Neutrophil (primary cell): ENCODE measurements at regions not wholly inside any gene's neighbourhood (a gene's known extent, or its start where the extent isn't known, plus 50 kb on each side); places are given as distances from the start of the nearest gene placed in this dataset.

Source experiments
- H3K27ac ChIP-seq: fragments of 200-600 bp; sonication (generic); 2 replicates; pipeline ENCODE4 v1.5.1; 2016; ENCODE audit warnings: mild to moderate bottlenecking, moderate library complexity
- H3K27me3 ChIP-seq: fragments of 200-600 bp; sonication (generic); 2 replicates; pipeline ENCODE4 v1.6.0; 2016; ENCODE audit warnings: mild to moderate bottlenecking
- H3K36me3 ChIP-seq: fragments of 200-600 bp; sonication (generic); 2 replicates; pipeline ENCODE4 v1.5.1; 2017
- H3K4me1 ChIP-seq, 2 experiments: fragments of 200-600 bp in 1 of 2; sonication (generic) in 1 of 2; 1 replicate in 1 of 2; 2 replicates in 1 of 2; pipeline versions ENCODE4 v1.5.1 to v1.6.1; 2013 to 2016; ENCODE audit warnings: low read depth in 1 of 2, low read length in 1 of 2, mild to moderate bottlenecking in 1 of 2, moderate library complexity in 1 of 2; ENCODE audit not compliant: control insufficient read depth in 1 of 2, insufficient read depth in 1 of 2
- H3K4me3 ChIP-seq, 2 experiments: fragments of 200-600 bp in 1 of 2; sonication (generic) in 1 of 2; 1 replicate in 1 of 2; 2 replicates in 1 of 2; pipeline ENCODE4 v1.5.1; 2013 to 2016; ENCODE audit warnings: low read depth in 1 of 2, low read length in 1 of 2, mild to moderate bottlenecking in 1 of 2, moderate library complexity in 1 of 2
- H3K9me3 ChIP-seq: fragments of 200-600 bp; sonication (generic); 2 replicates; pipeline ENCODE4 v1.5.1; 2016
- CTCF ChIP-seq: fragments of 200-600 bp; sonication (generic); IDR thresholded peaks from 2 replicates; pipeline ENCODE4 v1.5.1; 2016; ENCODE audit warnings: antibody characterized with exemption

GRCh38 chr18:47746615-47747014 is 183.8 kb downstream of the SMAD2 start:
- H3K27me3 ChIP-seq = peaks cover 46% of the 10 kb centered on the region
- no peak for TF ChIP-seq CTCF
- no peaks in the 10 kb centered on the region for H3K9me3 ChIP-seq
- no peak overlapping the region for H3K27ac ChIP-seq
- H3K4me3 ChIP-seq = no peak overlapping the region
- H3K36me3 ChIP-seq = no peaks in the 10 kb centered on the region
- H3K4me1 ChIP-seq = peaks cover 4% of the 10 kb centered on the region in 2 experiments

GRCh38 chr18:47745227-47745626 is 185.2 kb downstream of the SMAD2 start:
- Histone ChIP-seq H3K36me3 (no peaks in the 10 kb centered on the region), H3K4me3 (no peak overlapping the region), H3K9me3 (no peaks in the 10 kb centered on the region), H3K27me3 (peaks cover 41% of the 10 kb centered on the region), H3K4me1 (peaks cover 4% of the 10 kb centered on the region in 2 experiments), H3K27ac (no peak overlapping the region)
- no peak for TF ChIP-seq CTCF

- H3K27ac ChIP-seq = no peak overlapping the region
- no peak overlapping the region for H3K4me3 ChIP-seq
- no peaks in the 10 kb centered on the region for H3K36me3 ChIP-seq
- no peaks in the 10 kb centered on the region for H3K9me3 ChIP-seq
- H3K27me3 ChIP-seq = peaks cover 51% of the 10 kb centered on the region
- H3K4me1 ChIP-seq = no peaks in the 10 kb centered on the region
- no peak for TF ChIP-seq CTCF
Measured at GRCh38 chr18:47737956-47738355, 192.5 kb downstream of the SMAD2 start.

GRCh38 chr18:47737198-47737830 is 193.1 kb downstream of the SMAD2 start:
- Histone ChIP-seq H3K36me3 (no peaks in the 10 kb centered on the region), H3K9me3 (no peaks in the 10 kb centered on the region), H3K4me1 (no peaks in the 10 kb centered on the region), H3K4me3 (no peak overlapping the region), H3K27me3 (peaks cover 49% of the 10 kb centered on the region), H3K27ac (no peak overlapping the region)
- TF ChIP-seq CTCF = no peak

- Histone ChIP-seq H3K9me3 (no peaks in the 10 kb centered on the region), H3K27ac (no peak overlapping the region), H3K36me3 (no peaks in the 10 kb centered on the region), H3K4me3 (no peak overlapping the region), H3K4me1 (no peaks in the 10 kb centered on the region), H3K27me3 (peaks cover 48% of the 10 kb centered on the region)
- no peak for TF ChIP-seq CTCF
Measured at GRCh38 chr18:47736376-47737140, 193.9 kb downstream of the SMAD2 start.
